CD4-positive, alpha-beta T cell treated with Interleukin-15 for 4 hours (primary cell): ENCODE measurements at regions not wholly inside any gene's neighbourhood (a gene's known extent, or its start where the extent isn't known, plus 50 kb on each side); places are given as distances from the start of the nearest gene placed in this dataset.
"Not testable (repeated sequence)": the region's sequence is repeated elsewhere in the genome, so short reads cannot be mapped to it uniquely, and the experiment has no call there.

Experiments used
- DNase-seq: peaks from one replicate; pipeline ENCODE4 v3.0.0-alpha.2; 2020; ENCODE audit warnings: low spot score

DNA sequence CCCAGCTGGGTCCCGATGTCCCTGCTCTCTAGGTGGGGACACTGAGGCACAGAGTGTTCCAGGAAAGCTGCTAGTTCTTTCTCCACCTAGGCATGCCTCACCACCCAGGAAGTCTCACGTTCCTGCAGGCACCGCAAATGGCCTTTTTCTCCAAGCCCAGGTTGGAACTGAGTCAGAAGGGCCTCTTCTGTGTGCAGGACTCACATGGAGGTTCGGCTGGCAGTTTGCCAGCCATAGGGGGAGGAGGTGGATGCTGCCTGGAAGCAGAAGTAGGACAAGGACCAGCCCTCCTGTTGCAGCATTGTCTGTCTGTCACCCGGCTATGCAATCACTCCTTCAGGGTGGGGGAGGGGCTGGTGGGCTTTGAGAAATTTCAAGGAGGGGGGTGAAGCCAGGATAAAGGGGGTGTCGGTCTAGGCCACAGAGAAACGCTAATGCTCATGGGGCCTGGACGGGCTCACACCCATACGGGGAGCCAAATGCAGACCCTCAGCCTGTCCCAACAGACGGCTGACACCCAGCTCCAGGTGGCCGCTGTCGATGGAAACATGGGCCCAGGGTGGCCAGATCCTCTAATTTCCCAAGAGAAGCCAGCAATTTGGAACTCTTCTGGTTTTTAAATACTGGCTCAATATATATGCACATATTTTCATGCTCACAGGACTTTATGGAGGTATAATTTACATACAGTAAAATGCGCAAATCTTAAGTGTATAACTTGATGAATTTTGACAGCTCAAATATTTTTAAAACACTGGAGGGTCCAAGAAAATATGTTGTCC lies 120.5 kb downstream of the PHETA1 start:
- no peak for DNase-seq

DNA sequence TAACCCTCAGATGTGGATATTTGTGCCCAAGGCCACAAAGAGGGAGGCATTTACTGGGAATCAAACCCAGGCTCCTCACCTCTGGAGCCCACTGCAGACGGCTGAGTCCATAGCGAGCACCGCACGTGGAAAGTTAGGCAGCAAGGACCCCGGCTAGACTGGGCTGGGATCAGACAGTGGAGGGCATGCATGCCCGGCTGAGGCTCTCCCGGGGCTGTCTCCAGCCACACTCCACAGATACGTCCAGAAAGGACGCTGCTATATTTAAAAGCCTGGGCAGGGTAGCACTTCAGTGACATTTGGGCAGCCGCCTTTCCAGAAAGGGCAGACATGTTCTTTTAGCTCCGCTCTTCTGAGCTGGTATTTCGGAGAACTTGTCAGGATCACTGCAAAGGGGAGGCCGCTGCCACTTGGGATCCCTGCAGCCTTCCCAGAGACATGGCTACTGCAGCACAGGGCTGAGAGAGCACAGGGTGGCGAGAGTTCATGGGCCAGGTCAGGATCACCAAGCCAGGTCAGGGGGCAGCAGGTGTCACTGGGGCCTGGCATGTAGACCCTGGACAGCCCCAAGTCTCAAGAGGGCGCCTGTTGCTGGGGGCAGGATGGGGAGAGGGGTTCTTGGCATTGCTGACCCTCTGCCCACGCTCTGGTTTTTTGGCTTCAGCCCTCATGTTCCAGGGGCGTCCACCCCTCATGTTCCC lies 121.7 kb downstream of the PHETA1 start:
- DNase-seq: no peak

DNA sequence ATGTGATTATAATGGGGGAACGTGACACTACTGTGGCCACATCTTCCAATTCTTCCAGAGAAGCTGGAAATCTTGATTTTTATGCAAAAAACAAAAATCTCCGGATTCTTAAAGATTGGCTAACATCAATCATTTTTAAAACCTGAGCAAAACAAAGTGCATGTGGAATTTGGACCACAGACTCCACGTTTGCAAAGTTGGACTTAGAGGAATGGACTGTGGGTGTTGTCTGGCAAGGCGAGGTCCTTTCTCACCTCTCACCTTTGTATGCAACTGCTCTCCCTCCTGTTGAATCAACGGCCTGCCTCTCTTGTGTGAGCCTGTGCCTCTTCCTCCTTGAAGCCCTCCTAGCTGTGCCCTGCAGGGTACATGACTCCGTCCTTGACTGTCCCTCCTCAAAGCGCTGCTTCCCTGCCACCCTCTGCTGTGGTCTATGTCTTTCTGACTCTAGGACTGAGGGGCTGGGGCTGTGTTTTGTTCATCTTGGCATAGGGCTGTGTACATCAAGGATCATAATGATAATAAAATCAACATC lies 122.4 kb downstream of the PHETA1 start:
- DNase-seq: no peak

DNA sequence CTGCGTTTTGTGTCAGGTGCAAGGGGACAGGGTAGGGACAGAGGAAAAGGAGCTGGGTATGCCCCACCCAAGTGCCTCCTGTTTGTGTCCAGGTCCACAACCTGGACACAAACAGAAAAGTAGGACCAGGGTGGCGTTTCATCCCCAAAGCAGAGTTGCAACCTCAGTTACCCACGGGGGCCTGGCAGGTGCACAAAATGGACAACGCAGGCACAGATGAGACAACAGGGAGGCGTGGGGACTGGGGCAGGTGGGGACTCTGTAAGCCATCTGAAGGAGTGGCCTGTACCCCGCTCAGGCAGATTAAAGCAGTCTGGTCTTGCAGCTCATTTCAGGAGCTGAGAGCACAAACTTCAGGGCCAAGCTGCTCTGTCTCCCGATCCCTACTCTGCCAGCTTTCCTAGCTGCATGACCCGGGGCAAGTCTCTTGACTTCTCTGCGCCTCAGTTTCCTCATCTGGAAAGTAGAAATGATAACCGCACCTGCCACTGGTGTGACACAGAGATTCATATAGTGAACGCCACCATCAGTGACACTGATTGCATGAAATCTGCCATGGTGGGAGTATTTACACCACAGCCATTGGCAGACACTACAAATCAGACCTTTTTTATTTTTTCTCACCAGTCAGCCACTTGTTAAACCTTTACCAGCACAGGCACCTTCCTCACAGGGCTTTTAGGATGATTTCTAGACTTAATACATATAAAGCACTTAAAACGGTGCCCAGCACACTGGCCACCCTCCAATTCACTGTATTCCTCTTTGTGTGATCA lies 123.0 kb downstream of the PHETA1 start:
- DNase-seq: no peak

DNA sequence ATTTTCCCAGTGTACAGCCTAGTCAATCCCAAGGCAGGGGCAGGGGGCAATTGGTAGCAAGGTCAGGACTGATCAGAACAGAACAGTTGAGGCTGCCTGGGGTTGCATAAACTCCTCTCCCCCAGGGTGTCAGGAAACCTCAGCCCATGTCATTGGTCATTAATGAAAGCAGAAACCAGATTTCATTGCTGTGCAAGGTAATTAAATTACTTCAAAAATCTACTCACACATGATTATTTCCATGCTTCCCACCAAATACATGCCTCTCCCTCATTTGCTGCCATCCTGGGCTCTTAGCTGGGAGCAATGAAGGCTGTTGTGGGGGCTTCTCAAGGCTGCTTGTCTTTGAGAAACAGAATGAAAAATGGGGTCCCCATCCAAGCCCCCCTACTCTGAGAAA lies 124.2 kb downstream of the PHETA1 start:
- no peak for DNase-seq

DNA sequence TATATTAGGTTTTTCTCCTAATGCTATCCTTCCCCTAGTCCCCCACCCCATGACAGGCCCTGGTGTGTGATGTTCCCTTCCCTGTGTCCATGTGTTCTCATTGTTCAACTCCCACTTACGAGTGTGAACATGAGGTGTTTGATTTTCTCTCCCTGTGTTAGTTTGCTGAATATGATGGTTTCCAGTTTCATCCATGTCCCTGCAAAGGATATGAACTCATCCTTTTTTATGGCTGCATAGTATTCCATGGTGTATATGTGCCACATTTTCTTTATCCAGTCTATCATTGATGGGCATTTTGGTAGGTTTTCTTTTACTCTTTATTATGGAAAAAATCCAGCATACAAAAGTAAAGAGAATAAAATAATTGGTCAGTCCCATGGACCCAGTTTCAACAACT lies 126.1 kb downstream of the PHETA1 start:
- DNase-seq: not testable (repeated sequence)

DNA sequence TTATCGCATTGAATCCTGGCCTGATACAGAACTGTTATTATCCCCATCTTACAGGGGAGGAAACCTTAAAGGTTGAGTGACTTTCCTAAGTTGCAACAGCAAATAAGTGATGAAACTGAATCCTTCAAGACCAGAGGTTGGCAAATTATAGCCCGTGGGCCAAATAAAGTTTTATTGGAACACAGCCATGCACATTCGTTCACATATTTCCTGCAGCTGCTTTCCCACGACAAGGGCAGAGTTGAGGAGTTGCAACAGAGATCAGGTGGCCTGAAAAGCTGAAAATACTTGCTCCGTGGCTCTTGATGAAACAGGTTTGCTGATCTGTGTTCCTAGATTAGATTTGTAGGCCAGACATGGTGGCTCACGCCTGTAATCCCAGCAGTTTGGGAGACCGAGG lies 126.7 kb downstream of the PHETA1 start:
- no peak for DNase-seq

DNA sequence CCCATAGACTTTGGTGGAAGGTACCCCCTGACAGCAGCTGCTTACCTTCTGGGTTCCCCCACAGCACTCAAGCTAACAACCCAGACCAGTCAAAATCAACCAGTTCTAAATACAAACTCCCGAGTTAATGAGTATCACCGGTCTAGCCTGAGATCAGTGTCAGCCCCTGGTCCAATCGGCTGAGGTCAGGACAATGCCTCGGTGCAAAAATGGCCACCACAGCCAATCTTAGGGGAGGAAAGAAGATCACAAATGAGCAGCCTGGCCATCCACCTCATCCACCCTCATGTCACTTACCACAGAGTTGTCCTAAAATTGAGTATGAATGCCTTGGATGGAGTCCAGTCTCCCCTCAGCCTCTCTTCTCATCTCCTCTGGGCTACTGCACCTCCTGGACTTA lies 128.5 kb downstream of the PHETA1 start:
- no peak for DNase-seq

DNA sequence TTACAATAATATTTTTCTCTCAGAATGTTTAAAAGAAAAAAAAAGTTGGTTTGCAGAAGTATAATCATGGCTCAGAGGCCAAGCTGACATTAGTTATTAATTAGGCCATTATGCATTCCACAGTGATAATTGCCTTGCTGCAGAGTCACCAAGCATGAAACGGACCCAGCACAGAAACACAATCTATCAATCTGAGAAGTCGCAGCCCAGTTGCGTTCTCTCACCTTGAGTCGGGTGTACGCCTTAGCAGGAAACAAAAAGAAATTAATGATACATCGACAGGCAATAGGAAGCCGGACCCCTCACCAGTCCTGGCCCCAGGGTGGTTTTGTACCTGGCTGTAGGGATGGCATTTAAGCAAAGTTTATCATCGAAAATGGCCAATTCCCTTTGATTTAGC lies 129.7 kb downstream of the PHETA1 start:
- DNase-seq: no peak

DNA sequence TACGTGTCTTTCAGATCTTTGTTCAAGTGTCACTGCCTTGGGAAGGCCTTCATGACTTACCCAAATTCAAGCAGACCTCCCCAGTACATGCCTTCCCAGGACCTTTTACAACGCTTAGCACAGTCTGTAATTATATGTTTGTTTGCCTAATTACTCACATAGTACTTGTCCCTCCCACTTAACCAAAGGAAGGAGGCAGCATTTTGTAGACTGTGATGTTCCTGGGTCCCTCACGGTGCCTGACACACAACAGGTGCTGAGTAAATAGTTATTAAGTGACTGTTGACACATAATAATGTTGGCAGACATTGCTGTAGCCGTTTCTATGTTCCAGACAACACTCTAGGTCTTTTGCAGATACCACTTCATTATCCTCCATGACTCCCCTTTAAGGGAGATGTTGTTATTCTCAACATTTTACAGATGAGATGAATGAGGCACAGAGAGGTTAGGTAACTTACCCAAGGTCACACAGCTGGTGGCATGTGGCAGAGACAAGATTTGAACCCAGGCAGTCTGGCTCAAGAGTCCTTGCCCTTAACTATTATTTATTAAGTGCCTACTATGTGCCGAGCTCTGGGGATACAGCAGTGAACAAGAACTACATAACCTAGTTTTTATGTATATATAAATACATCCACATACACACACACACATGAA lies 130.7 kb downstream of the PHETA1 start:
- DNase-seq: no peak

DNA sequence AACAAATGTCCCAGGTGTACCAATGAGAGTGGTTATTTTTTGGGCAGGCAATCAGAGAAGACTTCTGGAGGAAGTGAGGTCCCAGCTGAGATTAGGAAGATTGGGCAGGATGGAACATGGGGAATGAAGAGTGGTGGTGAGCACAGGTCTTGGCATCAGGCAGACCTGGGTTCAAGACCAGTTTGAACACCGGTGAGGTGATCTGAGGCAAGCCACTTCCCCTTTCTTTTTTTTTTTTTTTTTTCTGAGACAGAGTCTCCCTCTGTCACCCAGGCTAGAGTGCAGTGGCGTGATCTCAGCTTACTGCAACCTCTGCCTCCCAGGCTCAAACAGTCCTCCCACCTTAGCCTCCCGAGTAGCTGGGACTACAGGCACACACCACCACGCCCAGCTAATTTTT lies 134.4 kb downstream of the PHETA1 start:
- DNase-seq: not testable (repeated sequence)

DNA sequence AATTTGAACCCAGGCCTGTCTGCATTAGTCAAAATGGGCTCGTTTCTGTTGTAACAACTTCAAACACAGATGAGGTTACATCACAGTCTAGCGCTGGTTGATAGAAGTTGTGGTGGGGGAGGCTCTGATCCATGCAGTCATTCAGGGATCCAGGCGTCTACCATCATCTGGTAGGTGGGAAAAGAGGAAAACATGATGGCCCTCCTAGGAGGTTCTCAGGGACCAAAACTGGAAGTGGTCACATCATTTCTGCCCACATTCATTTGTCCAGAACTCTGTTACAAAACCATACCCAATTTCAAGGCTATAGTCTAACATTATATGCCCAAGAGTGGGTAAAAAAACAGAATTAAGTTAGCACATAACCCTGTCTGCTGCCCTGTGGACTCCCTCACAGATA lies 135.1 kb downstream of the PHETA1 start:
- no peak for DNase-seq

DNA sequence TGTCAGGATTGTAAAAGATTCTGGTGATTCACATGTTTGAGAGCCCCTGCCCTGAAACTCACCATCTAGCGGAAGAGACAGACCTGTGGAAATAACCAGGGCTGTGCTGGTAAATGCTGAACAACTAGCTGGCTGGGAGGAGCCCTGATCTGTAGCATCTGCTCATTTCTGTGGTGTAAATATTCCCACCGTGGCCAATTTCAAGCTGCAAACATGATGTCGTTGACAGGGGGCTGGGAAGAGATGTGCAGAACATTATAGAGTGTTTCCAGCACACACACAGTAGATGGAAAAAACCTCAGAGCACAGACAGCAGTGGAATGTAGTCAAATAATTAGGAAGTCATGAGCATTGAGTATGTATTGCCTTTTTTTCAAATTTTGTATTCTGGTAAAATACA lies 138.2 kb downstream of the PHETA1 start:
- DNase-seq: no peak

DNA sequence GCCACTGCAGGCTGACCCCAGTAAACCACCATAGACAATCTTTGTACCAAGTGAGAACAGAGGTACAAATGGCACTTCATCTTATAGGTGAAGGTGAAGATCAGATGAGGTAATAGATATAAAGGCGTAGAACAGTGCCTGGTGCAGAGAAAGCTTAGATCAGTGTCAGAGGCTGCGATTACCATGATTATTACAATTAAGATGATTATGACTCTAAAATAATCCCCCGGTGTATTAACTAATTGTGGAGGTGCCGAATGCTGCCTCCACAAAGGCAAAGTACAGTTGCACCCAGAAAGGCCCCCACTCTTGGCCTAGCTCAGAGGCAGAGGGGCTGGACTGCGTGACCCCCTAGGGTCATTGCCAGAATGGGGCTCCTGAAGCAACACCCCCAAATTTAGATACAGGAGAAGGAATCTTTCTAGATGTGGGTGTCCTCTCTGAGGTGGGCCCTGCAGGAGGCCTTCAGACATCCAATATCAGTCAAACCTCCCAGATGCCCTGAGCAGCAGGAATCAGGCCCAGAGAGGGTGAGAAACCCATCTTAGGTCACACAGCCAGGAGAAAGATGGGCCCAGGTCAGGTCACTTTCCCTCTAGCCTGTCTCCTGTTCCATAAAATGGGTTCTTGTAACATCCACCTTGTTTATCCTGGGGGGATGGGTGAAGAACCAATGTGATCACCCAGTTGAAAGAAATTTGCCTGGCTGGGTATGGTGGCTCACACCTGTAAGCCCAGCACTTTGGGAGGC lies 139.8 kb downstream of the PHETA1 start:
- no peak for DNase-seq

DNA sequence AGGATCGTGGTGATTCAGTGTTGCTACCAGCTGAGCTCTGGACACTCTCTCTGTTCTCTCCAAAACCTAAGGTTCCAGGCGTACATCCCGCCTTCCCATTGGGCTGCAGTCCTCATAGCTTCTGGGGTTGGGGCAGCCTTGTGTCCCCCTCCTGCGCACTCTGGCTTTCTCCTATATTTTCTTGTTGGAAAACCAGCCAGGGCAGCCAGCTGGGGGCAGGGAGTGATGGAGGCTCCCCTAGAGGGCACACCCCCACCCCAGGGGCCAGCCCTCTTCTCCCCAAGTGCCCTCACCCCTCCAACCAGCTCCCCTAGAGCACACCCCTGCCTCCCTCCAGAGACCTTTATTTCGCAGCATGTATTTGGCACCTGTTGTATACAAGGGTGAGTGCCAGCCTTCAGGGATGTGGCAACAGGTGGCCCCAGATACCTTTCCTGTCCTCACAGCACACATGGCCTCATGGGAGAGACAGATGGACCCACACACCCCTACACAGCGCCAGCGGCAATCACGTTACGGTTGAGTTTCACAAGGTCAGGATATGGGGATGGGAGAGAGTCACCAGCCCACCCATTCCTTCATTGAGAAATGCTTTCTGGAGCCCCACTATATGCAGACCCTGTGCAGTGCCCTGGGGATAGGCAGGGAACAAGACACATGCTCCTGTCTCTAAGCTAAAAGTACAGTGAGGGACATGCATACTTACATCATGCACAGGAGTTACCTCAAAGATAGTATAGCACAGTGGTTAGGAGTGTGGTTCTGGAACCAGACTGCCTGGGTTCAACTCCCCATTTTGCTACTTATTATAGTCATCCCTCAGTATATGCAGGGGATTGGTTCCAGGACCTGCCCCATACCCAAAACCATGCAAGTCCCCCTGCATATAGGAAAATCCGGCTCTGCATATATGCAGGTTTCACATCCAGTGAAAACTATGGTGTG lies 141.1 kb downstream of the PHETA1 start:
- no peak for DNase-seq

DNA sequence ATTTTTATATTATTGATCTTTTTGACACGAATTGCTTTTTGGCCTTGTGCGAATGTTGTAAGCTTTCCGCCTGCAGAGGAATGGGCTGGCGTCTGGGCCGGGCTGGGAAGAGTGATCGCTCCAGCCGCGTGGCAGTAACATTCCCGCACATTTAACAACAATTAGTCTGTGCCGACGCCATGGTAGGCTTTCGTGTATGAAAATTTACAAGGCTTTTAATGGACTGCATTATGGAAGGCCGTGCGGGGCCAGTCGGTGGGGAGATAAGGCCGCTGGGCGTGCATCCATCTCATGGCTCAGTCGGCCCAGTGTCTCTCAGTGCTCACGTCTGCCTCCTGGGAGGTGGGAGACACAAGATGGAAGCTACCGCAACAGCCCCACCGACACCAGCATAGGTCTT lies 142.2 kb downstream of the PHETA1 start:
- DNase-seq: no peak

DNA sequence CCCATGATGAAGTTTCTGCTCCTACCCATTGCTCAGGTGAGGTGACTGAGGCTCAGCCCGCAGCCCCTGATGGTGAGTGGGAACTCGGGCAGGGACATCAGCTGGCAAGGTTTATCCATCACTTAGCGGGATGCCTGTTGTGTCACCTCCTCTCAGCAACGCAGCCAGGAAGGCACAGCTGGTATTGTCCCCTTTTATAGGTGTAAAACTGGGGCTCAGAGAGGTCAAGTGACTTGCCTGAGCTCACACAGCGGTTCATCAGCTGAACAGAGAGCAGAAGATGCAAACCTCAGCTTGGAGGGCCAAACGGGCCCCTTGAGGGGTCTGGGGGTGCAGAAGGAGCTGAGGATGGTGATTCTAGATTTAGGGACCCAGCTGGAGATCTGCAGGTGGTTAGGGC lies 143.6 kb downstream of the PHETA1 start:
- no peak for DNase-seq

DNA sequence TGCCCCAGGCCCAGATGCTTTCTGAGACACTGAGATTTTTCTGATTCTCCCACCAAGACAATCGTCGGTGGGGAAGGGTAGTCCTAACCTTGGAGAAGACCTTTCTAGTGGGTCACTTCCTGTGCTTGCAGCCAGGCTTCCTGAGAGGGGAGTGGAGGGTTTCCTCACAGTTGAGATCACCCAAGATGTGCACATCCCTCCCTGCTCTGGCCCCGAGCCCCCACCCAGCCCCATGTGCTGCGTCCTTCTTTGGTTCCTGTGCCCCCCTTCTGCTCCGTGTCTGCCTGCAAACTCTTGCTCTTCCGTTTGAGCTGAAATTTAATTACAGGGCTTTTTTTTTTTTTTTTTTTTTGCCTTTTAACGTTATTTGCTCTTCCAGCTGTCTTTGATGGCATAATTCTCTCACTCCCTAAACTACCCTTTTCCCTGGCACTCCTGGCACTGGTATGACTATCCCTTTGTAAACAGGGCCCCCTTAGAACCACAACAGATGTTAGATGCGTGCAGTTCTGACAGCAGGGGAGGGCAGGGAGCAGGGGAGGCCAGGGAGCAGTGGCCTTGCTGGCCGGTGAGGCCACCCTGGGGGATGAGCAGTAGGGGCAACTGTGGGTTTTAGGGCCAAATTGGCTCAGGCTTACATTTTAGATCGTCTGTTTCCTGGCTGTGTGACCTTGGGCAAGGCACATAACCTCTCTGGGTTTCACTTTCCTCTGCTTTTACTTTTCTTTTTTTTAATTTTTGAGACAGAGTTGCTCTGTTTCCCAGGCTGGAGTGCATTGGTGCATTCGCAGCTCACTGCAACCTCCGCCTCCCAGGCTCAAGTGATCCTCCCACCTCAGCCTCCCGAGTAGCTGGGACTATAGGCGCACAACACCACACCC lies 144.5 kb downstream of the PHETA1 start:
- no peak for DNase-seq

DNA sequence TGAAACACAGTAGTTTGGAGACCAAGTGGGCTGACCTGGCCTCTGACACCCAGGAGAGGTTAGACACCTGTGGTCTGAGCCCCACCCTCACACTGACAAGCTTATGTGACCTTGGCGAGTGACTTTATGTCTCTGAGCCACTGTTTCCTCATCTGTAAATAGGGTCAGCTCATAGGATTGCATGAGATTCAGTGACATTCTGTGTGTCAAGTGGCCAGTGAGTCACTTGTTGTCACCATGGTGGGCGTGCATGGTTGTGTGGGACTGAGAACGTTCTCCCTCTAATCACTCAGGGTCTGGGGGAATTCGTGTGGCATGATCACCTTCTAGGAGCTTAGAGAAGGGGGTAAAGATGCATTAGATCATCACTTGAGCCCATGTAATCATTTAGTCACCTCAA lies 146.4 kb downstream of the PHETA1 start:
- no peak for DNase-seq
